HEK293 (cell line): ENCODE measurements at regions not wholly inside any gene's neighbourhood (a gene's known extent, or its start where the extent isn't known, plus 50 kb on each side); places are given as distances from the start of the nearest gene placed in this dataset.

Source experiments
- CTCF ChIA-PET: fragments of 350-600 bp; formaldehyde crosslinking; extraction: SDS; loops from one replicate; lab custom pipeline; 2021; ENCODE audit warnings: antibody characterized with exemption; lab: Yijun Ruan, JAX
- POLR2A ChIA-PET: fragments of 300-600 bp; formaldehyde crosslinking; extraction: SDS; loops from one replicate; lab custom pipeline; 2020; ENCODE audit warnings: antibody characterized with exemption, inconsistent platforms; lab: Yijun Ruan, JAX
- H3K27ac ChIP-seq: fragments of 200-500 bp; sonication (Bioruptor generic); 2 replicates; pipeline ENCODE4 v1.5.1; 2014; ENCODE audit warnings: low read depth, low read length, control low read depth, inconsistent platforms; ENCODE audit errors: extremely low read depth
- H3K36me3 ChIP-seq, 2 experiments: fragments of 200-500 bp in 1 of 2; sonication (Bioruptor generic) in 1 of 2; 1 replicate in 1 of 2; 2 replicates in 1 of 2; pipeline ENCODE4 v1.5.1; 2014 to 2017; ENCODE audit warnings: inconsistent platforms in 2 of 2, low read length in 2 of 2; ENCODE audit not compliant: control insufficient read depth in 2 of 2, insufficient read depth in 1 of 2
- H3K4me1 ChIP-seq: fragments of 200-500 bp; sonication (Bioruptor generic); 2 replicates; pipeline ENCODE4 v1.5.1; 2014; ENCODE audit warnings: mild to moderate bottlenecking, low read length, inconsistent platforms; ENCODE audit not compliant: control insufficient read depth, insufficient read depth
- H3K4me3 ChIP-seq: 2 replicates; pipeline ENCODE4 v1.5.1; 2011; ENCODE audit warnings: low read depth, mild to moderate bottlenecking, control low read depth, low read length, moderate library complexity
- H3K9me3 ChIP-seq: fragments of 200-500 bp; sonication (Bioruptor generic); 2 replicates; pipeline ENCODE4 v1.5.1; 2014; ENCODE audit warnings: low read depth, low read length, inconsistent platforms; ENCODE audit not compliant: control insufficient read depth, insufficient read depth
- CTCF ChIP-seq: fragments of 450-650 bp; formaldehyde crosslinking; IDR thresholded peaks from 2 replicates; pipeline ENCODE4 v1.5.1; 2016; ENCODE audit warnings: missing biosample characterization, missing genetic modification characterization
- FEZF1 ChIP-seq: fragments of 450-650 bp; formaldehyde crosslinking; IDR thresholded peaks from 2 replicates; pipeline ENCODE4 v1.5.1; 2016; ENCODE audit warnings: missing biosample characterization, missing genetic modification characterization
- GLI2 ChIP-seq: fragments of 450-650 bp; formaldehyde crosslinking; IDR thresholded peaks from 2 replicates; pipeline ENCODE4; 2017; ENCODE audit warnings: missing biosample characterization, missing genetic modification characterization, low read depth, borderline replicate concordance
- HOXA7 ChIP-seq: sonication (generic); formaldehyde crosslinking; IDR thresholded peaks from 2 replicates; pipeline ENCODE4 v1.8.1; 2022; ENCODE audit warnings: missing genetic modification reagents, borderline replicate concordance
- HOXC10 ChIP-seq: sonication (generic); formaldehyde crosslinking; IDR thresholded peaks from 2 replicates; pipeline ENCODE4 v1.8.1; 2023; ENCODE audit warnings: mild to moderate bottlenecking, missing genetic modification reagents
- KLF10 ChIP-seq: fragments of 450-650 bp; IDR thresholded peaks from 2 replicates; pipeline ENCODE4 v1.5.1; 2018; ENCODE audit warnings: missing biosample characterization, mild to moderate bottlenecking, missing genetic modification characterization
- KLF9 ChIP-seq: fragments of 450-650 bp; formaldehyde crosslinking; IDR thresholded peaks from 2 replicates; pipeline ENCODE4 v1.5.1; 2016; ENCODE audit warnings: missing biosample characterization, missing genetic modification characterization, low read depth
- PBX3 ChIP-seq: sonication (generic); formaldehyde crosslinking; IDR thresholded peaks from 2 replicates; pipeline ENCODE4 v1.8.1; 2022; ENCODE audit warnings: mild to moderate bottlenecking, moderate library complexity, missing genetic modification reagents
- SP2 ChIP-seq: fragments of 450-650 bp; formaldehyde crosslinking; IDR thresholded peaks from 2 replicates; pipeline ENCODE4 v1.5.1; 2016; ENCODE audit warnings: missing biosample characterization, missing genetic modification characterization
- WT1 ChIP-seq: fragments of 450-650 bp; formaldehyde crosslinking; IDR thresholded peaks from 2 replicates; pipeline ENCODE4 v1.5.1; 2016; ENCODE audit warnings: missing biosample characterization, missing genetic modification characterization
- ZBTB6 ChIP-seq: fragments of 450-650 bp; formaldehyde crosslinking; IDR thresholded peaks from 2 replicates; pipeline ENCODE4 v1.5.1; 2017; ENCODE audit warnings: missing biosample characterization, missing genetic modification characterization
- ZBTB7A ChIP-seq: fragments of 450-650 bp; formaldehyde crosslinking; IDR thresholded peaks from 2 replicates; pipeline ENCODE4 v1.5.1; 2016; ENCODE audit warnings: low read depth, missing biosample characterization, missing genetic modification characterization
- ZNF10 ChIP-seq: fragments of 450-650 bp; formaldehyde crosslinking; IDR thresholded peaks from 2 replicates; pipeline ENCODE4 v1.5.1; 2017; ENCODE audit warnings: missing biosample characterization, missing genetic modification characterization
- ZNF155 ChIP-seq: fragments of 450-650 bp; formaldehyde crosslinking; IDR thresholded peaks from 2 replicates; pipeline ENCODE4 v1.5.1; 2016; ENCODE audit warnings: missing biosample characterization, missing genetic modification characterization
- ZNF175 ChIP-seq: fragments of 450-650 bp; formaldehyde crosslinking; IDR thresholded peaks from 2 replicates; pipeline ENCODE4 v1.5.1; 2016; ENCODE audit warnings: missing biosample characterization, missing genetic modification characterization
- ZNF19 ChIP-seq: fragments of 450-650 bp; formaldehyde crosslinking; IDR thresholded peaks from 2 replicates; pipeline ENCODE4; 2016; ENCODE audit warnings: missing biosample characterization, missing genetic modification characterization, low read depth
- ZNF202 ChIP-seq: fragments of 450-650 bp; formaldehyde crosslinking; IDR thresholded peaks from 2 replicates; pipeline ENCODE4 v1.5.1; 2016; ENCODE audit warnings: missing biosample characterization, missing genetic modification characterization, borderline replicate concordance
- ZNF248 ChIP-seq: fragments of 450-650 bp; formaldehyde crosslinking; IDR thresholded peaks from 2 replicates; pipeline ENCODE4 v1.5.1; 2017; ENCODE audit warnings: missing biosample characterization, missing genetic modification characterization
- ZNF311 ChIP-seq: fragments of 450-650 bp; formaldehyde crosslinking; IDR thresholded peaks from 2 replicates; pipeline ENCODE4 v1.5.1; 2017; ENCODE audit warnings: missing biosample characterization, missing genetic modification characterization, borderline replicate concordance
- ZNF433 ChIP-seq: fragments of 450-650 bp; formaldehyde crosslinking; IDR thresholded peaks from 2 replicates; pipeline ENCODE4 v1.5.1; 2016; ENCODE audit warnings: missing biosample characterization, missing genetic modification characterization, low read depth
- ZNF488 ChIP-seq: fragments of 450-650 bp; formaldehyde crosslinking; IDR thresholded peaks from 2 replicates; pipeline ENCODE4 v1.5.1; 2016; ENCODE audit warnings: missing biosample characterization, missing genetic modification characterization
- ZNF561 ChIP-seq: fragments of 450-650 bp; IDR thresholded peaks from 2 replicates; pipeline ENCODE4 v1.5.1; 2018; ENCODE audit warnings: missing biosample characterization, missing genetic modification characterization, borderline replicate concordance
- ZNF654 ChIP-seq: fragments of 450-650 bp; formaldehyde crosslinking; IDR thresholded peaks from 2 replicates; pipeline ENCODE4 v1.5.1; 2016; ENCODE audit warnings: low read depth, missing biosample characterization, missing genetic modification characterization
- ZNF664 ChIP-seq: fragments of 450-650 bp; formaldehyde crosslinking; IDR thresholded peaks from 2 replicates; pipeline ENCODE4 v1.5.1; 2016; ENCODE audit warnings: missing biosample characterization, missing genetic modification characterization
- ZNF747 ChIP-seq: fragments of 450-650 bp; formaldehyde crosslinking; IDR thresholded peaks from 2 replicates; pipeline ENCODE4 v1.5.1; 2016; ENCODE audit warnings: missing biosample characterization, missing genetic modification characterization
- ZNF776 ChIP-seq: fragments of 450-650 bp; formaldehyde crosslinking; IDR thresholded peaks from 2 replicates; pipeline ENCODE4 v1.5.0; 2017; ENCODE audit warnings: missing biosample characterization, missing genetic modification characterization, borderline replicate concordance
- ZNF791 ChIP-seq: fragments of 450-650 bp; formaldehyde crosslinking; IDR thresholded peaks from 2 replicates; pipeline ENCODE4 v1.5.1; 2016; ENCODE audit warnings: missing biosample characterization, missing genetic modification characterization
- ZSCAN18 ChIP-seq: fragments of 450-650 bp; formaldehyde crosslinking; IDR thresholded peaks from 2 replicates; pipeline ENCODE4 v1.5.1; 2016; ENCODE audit warnings: missing biosample characterization, missing genetic modification characterization
- TF ChIP-seq, protein P1 (sequence below): fragments of 450-650 bp; IDR thresholded peaks from 2 replicates; pipeline ENCODE4 v1.5.1; 2018; ENCODE audit warnings: missing biosample characterization, missing genetic modification characterization

- TF ChIP-seq ZNF664 (tag by site-specific recombination) (no peak), KLF10 (no peak), ZNF747 (tag by site-specific recombination) (no peak), ZNF311 (tag by site-specific recombination) (no peak), WT1 (tag by site-specific recombination) (no peak), HOXC10 (no peak), KLF9 (no peak), ZNF175 (tag by site-specific recombination) (no peak), HOXA7 (CRISPR knock-in tag) (no peak), GLI2 (no peak), FEZF1 (no peak), ZNF654 (no peak)
- TF ChIP-seq, protein P1, sequence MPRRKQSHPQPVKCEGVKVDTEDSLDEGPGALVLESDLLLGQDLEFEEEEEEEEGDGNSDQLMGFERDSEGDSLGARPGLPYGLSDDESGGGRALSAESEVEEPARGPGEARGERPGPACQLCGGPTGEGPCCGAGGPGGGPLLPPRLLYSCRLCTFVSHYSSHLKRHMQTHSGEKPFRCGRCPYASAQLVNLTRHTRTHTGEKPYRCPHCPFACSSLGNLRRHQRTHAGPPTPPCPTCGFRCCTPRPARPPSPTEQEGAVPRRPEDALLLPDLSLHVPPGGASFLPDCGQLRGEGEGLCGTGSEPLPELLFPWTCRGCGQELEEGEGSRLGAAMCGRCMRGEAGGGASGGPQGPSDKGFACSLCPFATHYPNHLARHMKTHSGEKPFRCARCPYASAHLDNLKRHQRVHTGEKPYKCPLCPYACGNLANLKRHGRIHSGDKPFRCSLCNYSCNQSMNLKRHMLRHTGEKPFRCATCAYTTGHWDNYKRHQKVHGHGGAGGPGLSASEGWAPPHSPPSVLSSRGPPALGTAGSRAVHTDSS (tag by site-specific recombination), result no peak
- ChIA-PET CTCF (interaction anchor here (0.6 to 10.1 kb wide), 8 partner anchors 10 to 750 kb away, joined by 3 to 133 read pairs (median 11); partner anchors contain the start of gene MYOCD), POLR2A (no interaction called here)
- Histone ChIP-seq H3K27ac (no peak overlapping the region), H3K4me1 (no peaks in the 10 kb centered on the region), H3K36me3 (no peaks in the 10 kb centered on the region), H3K4me3 (no peak overlapping the region), H3K9me3 (no peaks in the 10 kb centered on the region)
Observed at GRCh38 chr17:12254460-12254859, 233.8 kb downstream of the MAP2K4 start.

DNA sequence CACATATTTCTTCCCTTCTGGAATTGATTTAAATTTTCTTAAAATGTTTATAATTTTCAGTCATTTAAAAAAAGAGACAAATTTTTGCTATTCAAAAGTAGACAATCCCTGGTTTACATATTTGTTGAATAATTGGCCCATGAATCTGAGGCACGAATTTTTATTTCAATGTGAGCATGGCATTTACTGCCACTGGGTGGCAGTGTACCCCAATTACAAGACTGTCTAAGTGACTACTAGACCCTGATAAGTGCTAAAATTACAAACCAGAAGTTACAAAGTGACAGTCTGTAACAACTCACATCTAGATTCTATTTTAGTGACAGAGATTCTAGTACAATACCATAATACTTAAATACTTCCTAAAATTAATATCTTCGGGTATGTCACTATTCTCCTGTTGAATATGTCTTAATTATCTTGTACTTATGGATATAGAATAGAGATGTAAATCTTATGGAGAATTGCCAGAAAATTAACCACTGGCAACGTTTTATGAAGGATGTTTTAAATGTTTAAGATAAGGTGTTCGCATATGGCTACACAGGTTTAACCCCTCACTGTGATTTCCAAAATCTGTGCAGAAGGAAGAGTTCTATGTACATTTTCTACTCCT lies 235.8 kb downstream of the MAP2K4 start:
- POLR2A ChIA-PET, result no interaction called here
- Histone ChIP-seq H3K9me3 (no peaks in the 10 kb centered on the region), H3K4me1 (no peaks in the 10 kb centered on the region), H3K36me3 (no peaks in the 10 kb centered on the region), H3K4me3 (no peak overlapping the region), H3K27ac (no peak overlapping the region)
- CTCF ChIA-PET, result interaction anchor here (0.6 to 10.1 kb wide), 23 partner anchors 9 to 774 kb away, joined by 3 to 133 read pairs (median 5); partner anchors contain the start of gene MYOCD
- TF ChIP-seq PBX3 (CRISPR knock-in tag), result no peak
- no peak for TF ChIP-seq ZNF776 (tag by site-specific recombination)
- no peak for TF ChIP-seq ZNF19 (tag by site-specific recombination)
- TF ChIP-seq ZNF155 (tag by site-specific recombination), result no peak
- no peak for TF ChIP-seq ZNF791 (tag by site-specific recombination)
- TF ChIP-seq ZNF561 (tag by site-specific recombination), result no peak
- TF ChIP-seq ZNF488 (tag by site-specific recombination), result no peak
- no peak for TF ChIP-seq KLF9
- no peak for TF ChIP-seq ZNF202 (tag by site-specific recombination)
- TF ChIP-seq SP2, result no peak
- TF ChIP-seq ZSCAN18, result no peak
- peak; percentile 25; the same call in 1 of the 2 replicates for TF ChIP-seq CTCF
- no peak for TF ChIP-seq ZNF248 (tag by site-specific recombination)
- no peak for TF ChIP-seq ZBTB7A (tag by site-specific recombination)
- no peak for TF ChIP-seq ZNF433 (tag by site-specific recombination)
- peak; percentile 75 for TF ChIP-seq ZNF654
- TF ChIP-seq ZNF10 (tag by site-specific recombination), result peak; percentile 53
- TF ChIP-seq ZBTB6 (tag by site-specific recombination), result no peak
